Heart left ventricle (tissue), 16 donors: ENCODE measurements at regions not wholly inside any gene's neighbourhood (a gene's known extent, or its start where the extent isn't known, plus 50 kb on each side); places are given as distances from the start of the nearest gene placed in this dataset.

Experiments
- ATAC-seq, 4 donors: fragments of 200-7000 bp; cut with Tn5 transposase; one replicate each; pipeline ENCODE4 v1.9.1; 2020 to 2022; ENCODE audit warnings: moderate library complexity in 4 of 4, mild to moderate bottlenecking in 3 of 4, moderate number of reproducible peaks in 1 of 4
- DNase-seq, 5 donors: peaks; one replicate each; pipeline ENCODE4 v3.0.0-alpha.2; 2020
- H3K27ac ChIP-seq, 12 donors: fragments of 200-600 bp; sonication (generic) in 4 of 12; one replicate each; pipeline versions ENCODE4 v1.5.0 to v1.8.0; 2016 to 2022; ENCODE audit warnings: mild to moderate bottlenecking in 2 of 12
- H3K27me3 ChIP-seq, 9 donors: fragments of 200-600 bp; sonication (generic) in 2 of 9; one replicate each; pipeline versions ENCODE4 v1.5.1 to v1.8.0; 2016 to 2022; ENCODE audit warnings: mild to moderate bottlenecking in 3 of 9
- H3K36me3 ChIP-seq, 9 donors: fragments of 200-600 bp; sonication (generic) in 2 of 9; one replicate each; pipeline versions ENCODE4 v1.5.0 to v1.8.0; 2018 to 2022; ENCODE audit warnings: mild to moderate bottlenecking in 2 of 9
- H3K4me1 ChIP-seq, 12 donors: fragments of 200-600 bp; sonication (generic) in 4 of 12; one replicate each; pipeline versions ENCODE4 v1.5.0 to v1.8.0; 2016 to 2022; ENCODE audit warnings: mild to moderate bottlenecking in 3 of 12
- H3K4me3 ChIP-seq, 12 donors: fragments of 200-600 bp; sonication (generic) in 4 of 12; one replicate each; pipeline versions ENCODE4 v1.5.0 to v1.8.0; 2017 to 2022; ENCODE audit warnings: mild to moderate bottlenecking in 9 of 12, moderate library complexity in 4 of 12
- H3K9me3 ChIP-seq, 12 donors: fragments of 200-600 bp; sonication (generic) in 4 of 12; one replicate each; pipeline versions ENCODE4 v1.5.0 to v1.8.0; 2016 to 2022; ENCODE audit warnings: mild to moderate bottlenecking in 1 of 12
- CTCF ChIP-seq, 12 donors: fragments of 200-600 bp; sonication (generic) in 4 of 12; IDR thresholded peaks; one replicate each; pipeline versions ENCODE4 v1.5.0 to v1.8.0; 2018 to 2022; ENCODE audit warnings: antibody characterized with exemption in 12 of 12, mild to moderate bottlenecking in 5 of 12
- POLR2A ChIP-seq, 2 donors: fragments of 450-650 bp; IDR thresholded peaks; one replicate each; pipeline ENCODE4 v1.6.1; 2017; ENCODE audit warnings: antibody characterized with exemption in 2 of 2, mild to moderate bottlenecking in 2 of 2, moderate library complexity in 2 of 2
- WGBS, 4 donors: extraction: QIAGEN DNeasy Blood & Tissue Kit in 2 of 4; methylation state at CpG; one replicate each; pipeline versions ENCODE4 v1.1.5 to v1.1.7; 2013 to 2018; 5-methylcytosine and 5-hydroxymethylcytosine counted together
- intact Hi-C, 10 donors: fragments of 100-400 bp; cut with DNase I; formaldehyde crosslinking; loops; one replicate each; pipeline versions ENCODE4 v1.11.1 to v1.14.2; 2022
- donor health status: ischemic (EF 13 %, LVEDD 7.1; RV severe dilation, severe dysfunction).
- donor health status: healthy with polysubstance abuse.
- donor health status: DM: no; HTN: yes; CAD: no.
- donor health status: DM: no; HTN: no; CAD: no.
- donor health status: ischemic (EF 25% LVEDD 6.9; RV normal size, moderate dysfunction).
- donor health status: ischemic (EF 25% LVEDD 5.7; RV mildly dilated, moderate dysfunction).
- donor health status: healthy.
- donor health status: DM: yes; HTN: yes; CAD: no.
- donor health status: ischemic (EF 35%, LVEDD 5.7; RV mildly dilated, moderate dysfunction).
- donor health status: nonischemic (EF 11% LVEDD 7.7; RV severe dilation, severe dysfunction).
- donor health status: DM: yes; HTN: yes; CAD: no.
- donor health status: PGD.
- donor health status: ischemic (EF 29% LVEDD 5.4; RV normal size, mild dysfunction).
- donor health status: nonischemic (EF 23%, LVEDD 6.1; RV moderate dilation, normal function).

- intact Hi-C loops: no loop called here
- Histone ChIP-seq H3K4me3 (no peak overlapping the region), H3K27ac (peak overlapping the region in 2 of 12 donors; percentile 1 to 64), H3K27me3 (peaks cover 0 to 4% (median 0%) of the 10 kb centered on the region in 9 donors), H3K36me3 (no peaks in the 10 kb centered on the region), H3K4me1 (peaks cover 0 to 38% (median 3%) of the 10 kb centered on the region in 12 donors), H3K9me3 (peaks cover 0 to 16% (median 2%) of the 10 kb centered on the region in 12 donors)
- 53 to 56% (median 54%) methylated on average over 2 of the region's 2 CpGs for WGBS, 4 donors
- peak; percentile 76 to 96 (median 93) for ATAC-seq
- TF ChIP-seq CTCF (IDR thresholded peaks at IDR 0.05): no peak
- no peak for TF ChIP-seq POLR2A (IDR thresholded peaks at IDR 0.05)
- DNase-seq: peak; percentile 43 to 75 (median 67)
Observed at GRCh38 chr5:158382473-158382872, 523.5 kb upstream of the CLINT1 start.

GRCh38 chr5:158381614-158382160, 522.7 kb upstream of the CLINT1 start:
- 81 to 92% (median 83%) methylated on average over 4 of the region's 4 CpGs for WGBS, 4 donors
- Histone ChIP-seq H3K27ac (peak overlapping the region in 1 of 12 donors; percentile 35), H3K4me1 (peaks cover 0 to 38% (median 3%) of the 10 kb centered on the region in 12 donors), H3K36me3 (no peaks in the 10 kb centered on the region), H3K9me3 (peaks cover 0 to 17% (median 3%) of the 10 kb centered on the region in 12 donors), H3K4me3 (no peak overlapping the region), H3K27me3 (peaks cover 0 to 4% (median 0%) of the 10 kb centered on the region in 9 donors)
- no peak for TF ChIP-seq POLR2A (IDR thresholded peaks at IDR 0.05)
- no peak for TF ChIP-seq CTCF (IDR thresholded peaks at IDR 0.05)
- no peak for ATAC-seq
- no peak for DNase-seq
- intact Hi-C loops: no loop called here

- intact Hi-C loops: no loop called here
- 60 to 80% (median 77%) methylated on average over 5 of the region's 5 CpGs for WGBS, 4 donors
- DNase-seq: no peak
- Histone ChIP-seq H3K27me3 (peaks cover 0 to 4% (median 0%) of the 10 kb centered on the region in 9 donors), H3K4me1 (peaks cover 0 to 38% (median 3%) of the 10 kb centered on the region in 12 donors), H3K4me3 (no peak overlapping the region), H3K9me3 (peaks cover 0 to 17% (median 3%) of the 10 kb centered on the region in 12 donors), H3K36me3 (no peaks in the 10 kb centered on the region), H3K27ac (no peak overlapping the region)
- no peak for TF ChIP-seq CTCF (IDR thresholded peaks at IDR 0.05)
- TF ChIP-seq POLR2A (IDR thresholded peaks at IDR 0.05): no peak
- ATAC-seq: no peak
Observed at GRCh38 chr5:158380661-158381060, 521.7 kb upstream of the CLINT1 start.

- ATAC-seq (no peak), DNase-seq (no peak)
- 72 to 93% (median 73%) methylated on average over 4 of the region's 4 CpGs for WGBS, 4 donors
- no peak for TF ChIP-seq POLR2A (IDR thresholded peaks at IDR 0.05)
- no peak for TF ChIP-seq CTCF (IDR thresholded peaks at IDR 0.05)
- no peak overlapping the region for H3K4me3 ChIP-seq
- H3K4me1 ChIP-seq: peaks cover 0 to 32% (median 5%) of the 10 kb centered on the region in 12 donors
- intact Hi-C loops: no loop called here
- H3K27ac ChIP-seq: no peak overlapping the region
- peaks cover 0 to 7% (median 1%) of the 10 kb centered on the region in 12 donors for H3K9me3 ChIP-seq
- no peaks in the 10 kb centered on the region for H3K36me3 ChIP-seq
- H3K27me3 ChIP-seq: peaks cover 0 to 4% (median 0%) of the 10 kb centered on the region in 9 donors
Observed at GRCh38 chr5:158378931-158379330, 520.0 kb upstream of the CLINT1 start.
